Esophagus muscularis mucosa (tissue), 3 donors: ENCODE measurements at regions not wholly inside any gene's neighbourhood (a gene's known extent, or its start where the extent isn't known, plus 50 kb on each side); places are given as distances from the start of the nearest gene placed in this dataset.

Source experiments
- POLR2A ChIP-seq: fragments of 450-650 bp; IDR thresholded peaks from one replicate; pipeline ENCODE4 v1.6.1; 2017; ENCODE audit warnings: antibody characterized with exemption, moderate library complexity, mild to moderate bottlenecking, low read depth
- TF ChIP-seq, protein P1 (sequence below), 3 experiments: fragments of 200-600 bp in 2 of 3; fragments of 450-650 bp in 1 of 3; sonication (generic) in 2 of 3; IDR thresholded peaks; one replicate each; pipeline ENCODE4 v1.5.1; 2017 to 2019; ENCODE audit warnings: antibody characterized with exemption in 3 of 3, mild to moderate bottlenecking in 2 of 3, moderate library complexity in 1 of 3

DNA sequence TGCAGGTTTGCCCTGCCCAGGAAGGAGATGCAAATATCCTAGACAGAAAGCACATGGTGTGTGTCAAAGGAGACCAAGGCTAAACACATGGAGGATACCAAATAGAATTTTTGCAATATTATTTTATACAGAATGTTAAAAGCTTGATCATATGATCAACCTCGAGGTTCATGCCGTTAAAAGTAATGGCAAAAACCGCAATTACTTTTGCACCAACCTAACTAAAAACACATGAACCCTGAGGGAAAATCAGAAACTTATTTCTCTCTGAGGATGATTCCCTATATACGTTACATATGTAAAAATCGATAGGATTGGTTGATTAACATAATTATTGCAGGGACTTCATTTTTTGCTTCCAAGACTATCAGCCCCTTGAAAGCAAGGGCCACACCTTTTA, 88.1 kb downstream of the MZT1 start:
- no peak for TF ChIP-seq POLR2A
- TF ChIP-seq, protein P1, sequence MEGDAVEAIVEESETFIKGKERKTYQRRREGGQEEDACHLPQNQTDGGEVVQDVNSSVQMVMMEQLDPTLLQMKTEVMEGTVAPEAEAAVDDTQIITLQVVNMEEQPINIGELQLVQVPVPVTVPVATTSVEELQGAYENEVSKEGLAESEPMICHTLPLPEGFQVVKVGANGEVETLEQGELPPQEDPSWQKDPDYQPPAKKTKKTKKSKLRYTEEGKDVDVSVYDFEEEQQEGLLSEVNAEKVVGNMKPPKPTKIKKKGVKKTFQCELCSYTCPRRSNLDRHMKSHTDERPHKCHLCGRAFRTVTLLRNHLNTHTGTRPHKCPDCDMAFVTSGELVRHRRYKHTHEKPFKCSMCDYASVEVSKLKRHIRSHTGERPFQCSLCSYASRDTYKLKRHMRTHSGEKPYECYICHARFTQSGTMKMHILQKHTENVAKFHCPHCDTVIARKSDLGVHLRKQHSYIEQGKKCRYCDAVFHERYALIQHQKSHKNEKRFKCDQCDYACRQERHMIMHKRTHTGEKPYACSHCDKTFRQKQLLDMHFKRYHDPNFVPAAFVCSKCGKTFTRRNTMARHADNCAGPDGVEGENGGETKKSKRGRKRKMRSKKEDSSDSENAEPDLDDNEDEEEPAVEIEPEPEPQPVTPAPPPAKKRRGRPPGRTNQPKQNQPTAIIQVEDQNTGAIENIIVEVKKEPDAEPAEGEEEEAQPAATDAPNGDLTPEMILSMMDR (IDR thresholded peaks at IDR 0.05): no peak
